H9 (cell line): ENCODE measurements at regions not wholly inside any gene's neighbourhood (a gene's known extent, or its start where the extent isn't known, plus 50 kb on each side); places are given as distances from the start of the nearest gene placed in this dataset.

ENCODE experiments used
- DNase-seq: peaks from one replicate; pipeline ENCODE4 v3.0.0-alpha.2; 2017
- H2AFZ ChIP-seq: one replicate; pipeline ENCODE4 v1.6.1; 2013; ENCODE audit warnings: mild to moderate bottlenecking, low read length, control low read depth, moderate library complexity
- H2AK5ac ChIP-seq: 2 replicates; pipeline ENCODE4 v1.6.1; 2013; ENCODE audit warnings: low read length, control low read depth, mixed read lengths; ENCODE audit not compliant: insufficient read length
- H2BK120ac ChIP-seq: one replicate; pipeline ENCODE4 v1.6.1; 2013; ENCODE audit warnings: low read depth, mild to moderate bottlenecking, low read length, control low read depth, inconsistent platforms; ENCODE audit not compliant: poor library complexity, severe bottlenecking
- H2BK12ac ChIP-seq: 2 replicates; pipeline ENCODE4 v1.6.1; 2013; ENCODE audit warnings: low read length, control low read depth, mixed read lengths, low read depth; ENCODE audit not compliant: insufficient read length
- H2BK15ac ChIP-seq: 2 replicates; pipeline ENCODE4 v1.6.1; 2013; ENCODE audit warnings: low read depth, low read length, control low read depth
- H2BK20ac ChIP-seq: one replicate; pipeline ENCODE4 v1.6.1; 2013; ENCODE audit warnings: low read depth, mild to moderate bottlenecking, low read length, control low read depth, inconsistent platforms; ENCODE audit not compliant: poor library complexity, severe bottlenecking
- H2BK5ac ChIP-seq: 2 replicates; pipeline ENCODE4 v1.6.1; 2013; ENCODE audit warnings: low read length, control low read depth, mixed read lengths; ENCODE audit not compliant: insufficient read length
- H3K14ac ChIP-seq: 2 replicates; pipeline ENCODE4 v1.6.1; 2013; ENCODE audit warnings: low read length, control low read depth; ENCODE audit not compliant: insufficient read depth
- H3K18ac ChIP-seq: 2 replicates; pipeline ENCODE4 v1.6.1; 2013; ENCODE audit warnings: low read depth, mild to moderate bottlenecking, mixed read lengths, low read length, control low read depth; ENCODE audit not compliant: insufficient read length
- H3K23ac ChIP-seq: 2 replicates; pipeline ENCODE4 v1.6.1; 2013; ENCODE audit warnings: low read length, control low read depth, mixed read lengths, low read depth; ENCODE audit not compliant: insufficient read length
- H3K23me2 ChIP-seq: 2 replicates; pipeline ENCODE4 v1.6.1; 2013; ENCODE audit warnings: low read depth, mild to moderate bottlenecking, mixed read lengths, low read length, control low read depth; ENCODE audit not compliant: insufficient read length, poor library complexity, severe bottlenecking
- H3K27ac ChIP-seq: 2 replicates; pipeline ENCODE4 v1.5.1; 2013; ENCODE audit warnings: low read length, control low read depth, mixed read lengths, low read depth; ENCODE audit not compliant: insufficient read length
- H3K27me3 ChIP-seq: 2 replicates; pipeline ENCODE4 v1.6.1; 2013; ENCODE audit warnings: low read length, control low read depth, inconsistent platforms; ENCODE audit not compliant: insufficient read depth
- H3K4ac ChIP-seq: 2 replicates; pipeline ENCODE4 v1.6.1; 2013; ENCODE audit warnings: low read depth, mild to moderate bottlenecking, control low read depth, inconsistent platforms, low read length, moderate library complexity
- H3K4me1 ChIP-seq: 2 replicates; pipeline ENCODE4 v1.6.1; 2013; ENCODE audit warnings: low read length, control low read depth, inconsistent platforms; ENCODE audit not compliant: insufficient read depth
- H3K4me2 ChIP-seq: 2 replicates; pipeline ENCODE4 v1.6.1; 2013; ENCODE audit warnings: low read length, control low read depth, mixed read lengths; ENCODE audit not compliant: insufficient read length, insufficient read depth
- H3K56ac ChIP-seq: 2 replicates; pipeline ENCODE4 v1.6.1; 2013; ENCODE audit warnings: low read depth, mild to moderate bottlenecking, mixed read lengths, low read length, control low read depth; ENCODE audit not compliant: insufficient read length
- H3K79me1 ChIP-seq: 2 replicates; pipeline ENCODE4 v1.6.1; 2013; ENCODE audit warnings: low read depth, mild to moderate bottlenecking, moderate library complexity, low read length, control low read depth, inconsistent platforms; ENCODE audit not compliant: insufficient read depth, poor library complexity, severe bottlenecking
- H3K79me2 ChIP-seq: 2 replicates; pipeline ENCODE4 v1.6.1; 2013; ENCODE audit warnings: low read length, control low read depth, inconsistent platforms; ENCODE audit not compliant: insufficient read depth
- H3K9ac ChIP-seq: 2 replicates; pipeline ENCODE4 v1.6.1; 2013; ENCODE audit warnings: low read length, control low read depth, mixed read lengths; ENCODE audit not compliant: insufficient read length; ENCODE audit errors: extremely low read depth
- H3K9me3 ChIP-seq: one replicate; pipeline ENCODE4 v1.6.1; 2013; ENCODE audit warnings: low read depth, low read length, inconsistent platforms; ENCODE audit not compliant: control insufficient read depth
- H3T11ph ChIP-seq: one replicate; pipeline ENCODE4 v1.6.1; 2013; ENCODE audit warnings: mild to moderate bottlenecking, low read length, control low read depth, inconsistent platforms
- H4K20me1 ChIP-seq: one replicate; pipeline ENCODE4 v1.6.1; 2013; ENCODE audit not compliant: control insufficient read depth, insufficient read length, insufficient read depth
- H4K5ac ChIP-seq: 2 replicates; pipeline ENCODE4 v1.6.1; 2013; ENCODE audit warnings: low read depth, mild to moderate bottlenecking, mixed read lengths, low read length, control low read depth; ENCODE audit not compliant: insufficient read length
- H4K8ac ChIP-seq: replicated peaks from 2 replicates; pipeline ENCODE4 v1.6.1; 2013; ENCODE audit warnings: low read length, control low read depth, mixed read lengths, low read depth; ENCODE audit not compliant: insufficient read length
- H4K91ac ChIP-seq: 2 replicates; pipeline ENCODE4 v1.6.1; 2013; ENCODE audit warnings: low read depth, mild to moderate bottlenecking, moderate library complexity, mixed read lengths, low read length, control low read depth; ENCODE audit not compliant: insufficient read length
- H3K27ac Mint-ChIP-seq, 3 experiments: 2 replicates in 2 of 3; 3 replicates in 1 of 3; pipeline ENCODE4 v1.8.0; 2020 to 2021; ENCODE audit warnings: mixed read lengths in 3 of 3, mild to moderate bottlenecking in 1 of 3, moderate library complexity in 1 of 3
- H3K27me3 Mint-ChIP-seq: 2 replicates; pipeline ENCODE4 v1.8.0; 2021; ENCODE audit warnings: low read depth, mild to moderate bottlenecking, moderate library complexity, mixed read lengths
- H3K36me3 Mint-ChIP-seq, 3 experiments: 2 replicates in 2 of 3; 3 replicates in 1 of 3; pipeline ENCODE4 v1.8.0; 2020 to 2021; ENCODE audit warnings: low read depth in 3 of 3, mixed read lengths in 3 of 3; ENCODE audit not compliant: insufficient read depth in 1 of 3
- H3K4me1 Mint-ChIP-seq, 2 experiments: 2 replicates each; pipeline ENCODE4 v1.8.0; 2020; ENCODE audit warnings: mixed read lengths in 2 of 2
- H3K4me3 Mint-ChIP-seq, 2 experiments: 2 replicates in 1 of 2; 3 replicates in 1 of 2; pipeline ENCODE4 v1.8.0; 2020 to 2021; ENCODE audit warnings: mild to moderate bottlenecking in 2 of 2, mixed read lengths in 2 of 2, moderate library complexity in 1 of 2
- H3K9me3 Mint-ChIP-seq, 2 experiments: 2 replicates in 1 of 2; 3 replicates in 1 of 2; pipeline ENCODE4 v1.8.0; 2020; ENCODE audit warnings: mild to moderate bottlenecking in 2 of 2, mixed read lengths in 2 of 2, moderate library complexity in 1 of 2
- WGBS: extraction: QIAGEN DNeasy Blood & Tissue Kit; methylation state at CpG from one replicate; pipeline ENCODE4 v1.1.7; 2013; ENCODE audit warnings: missing lambda C conversion rate, low lambda C conversion rate, mixed read lengths; ENCODE audit not compliant: insufficient read length; ENCODE audit errors: extremely low coverage; 5-methylcytosine and 5-hydroxymethylcytosine counted together
- TF ChIP-seq, protein P1 (sequence below): fragments of 200-600 bp; sonication (generic); conservative IDR thresholded peaks from 3 replicates; pipeline ENCODE4 v1.8.0; 2021; ENCODE audit warnings: antibody characterized with exemption, mild to moderate bottlenecking

DNA sequence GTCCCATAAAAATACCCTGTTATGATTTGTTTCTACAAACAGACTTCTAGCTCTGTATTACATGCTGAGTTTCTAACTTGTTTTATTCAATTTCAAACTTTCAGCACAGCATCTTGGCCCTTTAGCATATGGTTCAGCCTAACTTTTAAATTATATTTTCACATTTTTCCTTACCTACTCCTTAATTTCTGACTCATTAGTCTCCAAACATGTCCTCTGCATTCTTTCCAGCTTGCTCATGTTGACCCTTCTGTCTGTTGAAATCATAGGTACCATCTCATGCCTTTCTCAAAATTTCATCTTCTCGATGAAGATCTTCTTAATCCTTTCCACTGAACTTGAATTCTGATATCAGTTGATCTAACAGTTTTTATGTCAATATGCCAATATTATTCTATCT lies 200.9 kb upstream of the RIOK2 start:
- H2AFZ ChIP-seq, result no peak overlapping the region
- peaks cover 3 to 5% of the 10 kb centered on the region in 2 experiments; a peak in 3 of 4 replicates for H3K4me1 Mint-ChIP-seq
- H3K4me2 ChIP-seq, result no peak overlapping the region
- no peaks in the 10 kb centered on the region for H3K79me2 ChIP-seq
- no peak overlapping the region for H3K18ac ChIP-seq
- H3K56ac ChIP-seq, result no peak overlapping the region
- H3K27ac Mint-ChIP-seq, result no peak overlapping the region
- H3K79me1 ChIP-seq, result no peaks in the 10 kb centered on the region
- no peak overlapping the region for H2BK12ac ChIP-seq
- H3K27ac ChIP-seq, result no peak overlapping the region
- no peak overlapping the region for H3K4me3 Mint-ChIP-seq
- no peak overlapping the region for H3T11ph ChIP-seq
- H2AK5ac ChIP-seq, result no peak overlapping the region
- H2BK120ac ChIP-seq, result no peak overlapping the region
- no peak overlapping the region for H4K5ac ChIP-seq
- TF ChIP-seq, protein P1, sequence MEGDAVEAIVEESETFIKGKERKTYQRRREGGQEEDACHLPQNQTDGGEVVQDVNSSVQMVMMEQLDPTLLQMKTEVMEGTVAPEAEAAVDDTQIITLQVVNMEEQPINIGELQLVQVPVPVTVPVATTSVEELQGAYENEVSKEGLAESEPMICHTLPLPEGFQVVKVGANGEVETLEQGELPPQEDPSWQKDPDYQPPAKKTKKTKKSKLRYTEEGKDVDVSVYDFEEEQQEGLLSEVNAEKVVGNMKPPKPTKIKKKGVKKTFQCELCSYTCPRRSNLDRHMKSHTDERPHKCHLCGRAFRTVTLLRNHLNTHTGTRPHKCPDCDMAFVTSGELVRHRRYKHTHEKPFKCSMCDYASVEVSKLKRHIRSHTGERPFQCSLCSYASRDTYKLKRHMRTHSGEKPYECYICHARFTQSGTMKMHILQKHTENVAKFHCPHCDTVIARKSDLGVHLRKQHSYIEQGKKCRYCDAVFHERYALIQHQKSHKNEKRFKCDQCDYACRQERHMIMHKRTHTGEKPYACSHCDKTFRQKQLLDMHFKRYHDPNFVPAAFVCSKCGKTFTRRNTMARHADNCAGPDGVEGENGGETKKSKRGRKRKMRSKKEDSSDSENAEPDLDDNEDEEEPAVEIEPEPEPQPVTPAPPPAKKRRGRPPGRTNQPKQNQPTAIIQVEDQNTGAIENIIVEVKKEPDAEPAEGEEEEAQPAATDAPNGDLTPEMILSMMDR, result no peak
- H3K23ac ChIP-seq, result no peak overlapping the region
- no peaks in the 10 kb centered on the region for H3K4me1 ChIP-seq
- no peak overlapping the region for H4K8ac ChIP-seq
- no peaks in the 10 kb centered on the region for H3K9me3 ChIP-seq
- no peak overlapping the region for H3K4ac ChIP-seq
- H3K27me3 ChIP-seq, result no peaks in the 10 kb centered on the region
- no peak overlapping the region for H2BK15ac ChIP-seq
- no peaks in the 10 kb centered on the region for H4K20me1 ChIP-seq
- H2BK5ac ChIP-seq, result no peak overlapping the region
- no peaks in the 10 kb centered on the region for H3K27me3 Mint-ChIP-seq
- no peak overlapping the region for H2BK20ac ChIP-seq
- DNase-seq, result no peak
- H3K23me2 ChIP-seq, result no peaks in the 10 kb centered on the region
- H4K91ac ChIP-seq, result no peak overlapping the region
- no peak overlapping the region for H3K14ac ChIP-seq
- H3K9ac ChIP-seq, result no peak overlapping the region
- H3K9me3 Mint-ChIP-seq, result peaks cover 0 to 4% of the 10 kb centered on the region in 2 experiments; a peak in 2 of 5 replicates
- no CpG with 5 or more reads among the region's 1 CpG for WGBS
- H3K36me3 Mint-ChIP-seq, result no peaks in the 10 kb centered on the region
